Effector memory CD8-positive, alpha-beta T cell (primary cell): ENCODE measurements at regions not wholly inside any gene's neighbourhood (a gene's known extent, or its start where the extent isn't known, plus 50 kb on each side); places are given as distances from the start of the nearest gene placed in this dataset.

ENCODE experiments used
- ATAC-seq: fragments of 150-1000 bp; cut with Tn5 transposase; replicated peaks from 2 replicates; pipeline ENCODE4 v1.10.0; 2021; ENCODE audit warnings: mild to moderate bottlenecking, moderate library complexity
- DNase-seq, 3 experiments: peaks; one replicate each; pipeline ENCODE4 v3.0.0; 2021
- H3K27ac Mint-ChIP-seq, 2 donors: one replicate each; pipeline ENCODE4 v1.8.0; 2022; ENCODE audit warnings: mild to moderate bottlenecking in 2 of 2, mixed read lengths in 2 of 2, moderate library complexity in 2 of 2
- H3K27me3 Mint-ChIP-seq, 2 donors: one replicate each; pipeline ENCODE4 v1.8.0; 2022; ENCODE audit warnings: mixed read lengths in 2 of 2
- H3K36me3 Mint-ChIP-seq: one replicate; pipeline ENCODE4 v1.8.0; 2022; ENCODE audit warnings: mild to moderate bottlenecking, moderate library complexity, mixed read lengths; ENCODE audit not compliant: insufficient read depth
- H3K4me1 Mint-ChIP-seq, 2 donors: one replicate each; pipeline ENCODE4 v1.8.0; 2022; ENCODE audit warnings: low read depth in 2 of 2, mixed read lengths in 2 of 2
- H3K4me3 Mint-ChIP-seq, 2 donors: one replicate each; pipeline ENCODE4 v1.8.0; 2022; ENCODE audit warnings: mild to moderate bottlenecking in 2 of 2, mixed read lengths in 2 of 2, moderate library complexity in 2 of 2
- H3K9me3 Mint-ChIP-seq, 2 donors: one replicate each; pipeline ENCODE4 v1.8.0; 2022; ENCODE audit warnings: mixed read lengths in 2 of 2

GRCh38 chr13:109440320-109440719 lies 346.1 kb downstream of the IRS2 start:
- Mint-ChIP-seq H3K27ac (no peak overlapping the region), H3K4me1 (no peaks in the 10 kb centered on the region), H3K27me3 (no peaks in the 10 kb centered on the region), H3K9me3 (peaks cover 7 to 8% of the 10 kb centered on the region in 2 donors), H3K4me3 (no peak overlapping the region), H3K36me3 (peaks cover 3% of the 10 kb centered on the region)
- no peak for ATAC-seq
- DNase-seq = no peak

GRCh38 chr13:109439813-109440212 lies 346.6 kb downstream of the IRS2 start:
- no peaks in the 10 kb centered on the region for H3K27me3 Mint-ChIP-seq
- no peaks in the 10 kb centered on the region for H3K4me1 Mint-ChIP-seq
- ATAC-seq = no peak
- DNase-seq = no peak
- H3K9me3 Mint-ChIP-seq = peaks cover 5 to 7% of the 10 kb centered on the region in 2 donors
- no peak overlapping the region for H3K4me3 Mint-ChIP-seq
- peaks cover 3% of the 10 kb centered on the region for H3K36me3 Mint-ChIP-seq
- no peak overlapping the region for H3K27ac Mint-ChIP-seq

GRCh38 chr13:109436841-109437240 lies 349.5 kb downstream of the IRS2 start:
- H3K36me3 Mint-ChIP-seq = peaks cover 3% of the 10 kb centered on the region
- H3K27me3 Mint-ChIP-seq = no peaks in the 10 kb centered on the region
- no peak for ATAC-seq
- no peak overlapping the region for H3K27ac Mint-ChIP-seq
- peaks cover 3 to 7% of the 10 kb centered on the region in 2 donors for H3K9me3 Mint-ChIP-seq
- H3K4me3 Mint-ChIP-seq = no peak overlapping the region
- H3K4me1 Mint-ChIP-seq = no peaks in the 10 kb centered on the region
- DNase-seq = no peak

- Mint-ChIP-seq H3K4me1 (no peaks in the 10 kb centered on the region), H3K4me3 (no peak overlapping the region), H3K9me3 (peaks cover 3 to 7% of the 10 kb centered on the region in 2 donors), H3K27me3 (no peaks in the 10 kb centered on the region), H3K36me3 (peaks cover 3% of the 10 kb centered on the region), H3K27ac (no peak overlapping the region)
- DNase-seq = no peak
- ATAC-seq = no peak
Measured at GRCh38 chr13:109436055-109436622, 350.2 kb downstream of the IRS2 start.

GRCh38 chr13:109431217-109431616 lies 355.2 kb downstream of the IRS2 start:
- Mint-ChIP-seq H3K36me3 (no peaks in the 10 kb centered on the region), H3K9me3 (peaks cover 10 to 11% of the 10 kb centered on the region in 2 donors), H3K4me3 (no peak overlapping the region), H3K4me1 (no peaks in the 10 kb centered on the region), H3K27me3 (no peaks in the 10 kb centered on the region), H3K27ac (no peak overlapping the region)
- DNase-seq (no peak), ATAC-seq (no peak)

GRCh38 chr13:109428146-109428545 lies 358.2 kb downstream of the IRS2 start:
- peaks cover 8 to 10% of the 10 kb centered on the region in 2 donors for H3K9me3 Mint-ChIP-seq
- DNase-seq = no peak
- no peak overlapping the region for H3K27ac Mint-ChIP-seq
- no peak overlapping the region for H3K4me3 Mint-ChIP-seq
- ATAC-seq = no peak
- no peaks in the 10 kb centered on the region for H3K4me1 Mint-ChIP-seq
- H3K36me3 Mint-ChIP-seq = no peaks in the 10 kb centered on the region
- H3K27me3 Mint-ChIP-seq = no peaks in the 10 kb centered on the region

- Mint-ChIP-seq H3K27me3 (no peaks in the 10 kb centered on the region), H3K36me3 (no peaks in the 10 kb centered on the region), H3K27ac (no peak overlapping the region), H3K9me3 (peaks cover 9 to 10% of the 10 kb centered on the region in 2 donors), H3K4me3 (no peak overlapping the region), H3K4me1 (no peaks in the 10 kb centered on the region)
- ATAC-seq (no peak), DNase-seq (no peak)
Measured at GRCh38 chr13:109427695-109428094, 358.7 kb downstream of the IRS2 start.

GRCh38 chr13:109427148-109427547 lies 359.2 kb downstream of the IRS2 start:
- Mint-ChIP-seq H3K36me3 (no peaks in the 10 kb centered on the region), H3K9me3 (peaks cover 9 to 10% of the 10 kb centered on the region in 2 donors), H3K4me3 (no peak overlapping the region), H3K27ac (no peak overlapping the region), H3K27me3 (no peaks in the 10 kb centered on the region), H3K4me1 (no peaks in the 10 kb centered on the region)
- ATAC-seq (no peak), DNase-seq (no peak)

GRCh38 chr13:109426690-109426990 lies 359.7 kb downstream of the IRS2 start:
- Mint-ChIP-seq H3K9me3 (peaks cover 9 to 10% of the 10 kb centered on the region in 2 donors), H3K36me3 (no peaks in the 10 kb centered on the region), H3K27me3 (no peaks in the 10 kb centered on the region), H3K4me1 (no peaks in the 10 kb centered on the region), H3K27ac (no peak overlapping the region), H3K4me3 (no peak overlapping the region)
- DNase-seq (no peak), ATAC-seq (no peak)

- no peak overlapping the region for H3K4me3 Mint-ChIP-seq
- ATAC-seq = no peak
- H3K36me3 Mint-ChIP-seq = no peaks in the 10 kb centered on the region
Measured at GRCh38 chr13:109425821-109426689, 360.3 kb downstream of the IRS2 start.

GRCh38 chr13:109422161-109422560 lies 364.2 kb downstream of the IRS2 start:
- no peaks in the 10 kb centered on the region for H3K4me1 Mint-ChIP-seq
- no peak overlapping the region for H3K4me3 Mint-ChIP-seq
- no peak overlapping the region for H3K27ac Mint-ChIP-seq
- no peaks in the 10 kb centered on the region for H3K27me3 Mint-ChIP-seq
- H3K9me3 Mint-ChIP-seq = peaks cover 0 to 4% of the 10 kb centered on the region in 2 donors
- DNase-seq = no peak
- H3K36me3 Mint-ChIP-seq = no peaks in the 10 kb centered on the region
- ATAC-seq = no peak

More at GRCh38 chr13:109425821-109426689, 360.3 kb downstream of the IRS2 start:
- no peaks in the 10 kb centered on the region for H3K4me1 Mint-ChIP-seq
- peaks cover 9 to 10% of the 10 kb centered on the region in 2 donors for H3K9me3 Mint-ChIP-seq
- no peaks in the 10 kb centered on the region for H3K27me3 Mint-ChIP-seq
- no peak overlapping the region for H3K27ac Mint-ChIP-seq
- DNase-seq = no peak

- Mint-ChIP-seq H3K9me3 (peaks cover 0 to 5% of the 10 kb centered on the region in 2 donors), H3K27me3 (no peaks in the 10 kb centered on the region), H3K36me3 (no peaks in the 10 kb centered on the region), H3K4me3 (no peak overlapping the region), H3K4me1 (no peaks in the 10 kb centered on the region), H3K27ac (no peak overlapping the region)
- no peak for DNase-seq
- ATAC-seq = no peak
Measured at GRCh38 chr13:109419896-109420295, 366.5 kb downstream of the IRS2 start.

- H3K27me3 Mint-ChIP-seq = no peaks in the 10 kb centered on the region
- no peak for ATAC-seq
- H3K27ac Mint-ChIP-seq = no peak overlapping the region
- DNase-seq = no peak
- no peaks in the 10 kb centered on the region for H3K4me1 Mint-ChIP-seq
- no peak overlapping the region for H3K4me3 Mint-ChIP-seq
- H3K9me3 Mint-ChIP-seq = peaks cover 0 to 5% of the 10 kb centered on the region in 2 donors
- H3K36me3 Mint-ChIP-seq = no peaks in the 10 kb centered on the region
Measured at GRCh38 chr13:109418111-109418510, 368.3 kb downstream of the IRS2 start.

- Mint-ChIP-seq H3K4me1 (no peaks in the 10 kb centered on the region), H3K27me3 (no peaks in the 10 kb centered on the region), H3K4me3 (no peak overlapping the region), H3K27ac (no peak overlapping the region), H3K9me3 (peaks cover 0 to 3% of the 10 kb centered on the region in 2 donors), H3K36me3 (no peaks in the 10 kb centered on the region)
- ATAC-seq (no peak), DNase-seq (no peak)
Measured at GRCh38 chr13:109416001-109416400, 370.4 kb downstream of the IRS2 start.
